D721Med (cell line): ENCODE measurements at regions not wholly inside any gene's neighbourhood (a gene's known extent, or its start where the extent isn't known, plus 50 kb on each side); places are given as distances from the start of the nearest gene placed in this dataset.
"Not testable (repeated sequence)": the region's sequence is repeated elsewhere in the genome, so short reads cannot be mapped to it uniquely, and the experiment has no call there.

Experiments
- DNase-seq: peaks from one replicate; pipeline ENCODE4 v3.0.0; 2011; ENCODE audit warnings: low spot score; ENCODE audit not compliant: insufficient read length
- FAIRE-seq: peaks from 2 replicates; lab custom pipeline; 2011; peaks lifted over from hg19 to GRCh38; lab: Jason Lieb, UNC
- TF ChIP-seq, protein P1 (sequence below): IDR thresholded peaks from 2 replicates; pipeline ENCODE4 v1.5.1; 2012; ENCODE audit warnings: mild to moderate bottlenecking, control low read depth; ENCODE audit not compliant: insufficient read depth; ENCODE audit errors: missing control alignments

DNA sequence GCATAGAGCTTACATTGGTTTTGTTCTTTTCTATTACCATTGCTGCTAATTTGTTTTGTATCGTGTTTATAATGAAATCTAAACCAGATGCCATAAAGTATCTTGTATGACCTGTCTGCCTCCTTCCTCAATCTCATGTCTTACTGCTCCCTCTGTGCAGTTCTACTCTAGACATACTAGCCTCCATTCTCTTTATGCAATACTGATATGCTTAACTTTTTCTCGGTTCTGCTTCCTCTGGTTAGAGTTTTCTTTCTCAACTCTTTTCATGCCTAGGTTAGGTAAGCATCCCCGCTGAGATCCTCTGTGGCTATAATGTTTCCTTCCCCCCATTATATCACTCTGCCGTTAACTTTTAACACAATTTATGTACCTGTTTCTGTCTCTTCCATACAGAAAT, 852.3 kb downstream of the TRHDE start:
- no peak for DNase-seq
- TF ChIP-seq, protein P1, sequence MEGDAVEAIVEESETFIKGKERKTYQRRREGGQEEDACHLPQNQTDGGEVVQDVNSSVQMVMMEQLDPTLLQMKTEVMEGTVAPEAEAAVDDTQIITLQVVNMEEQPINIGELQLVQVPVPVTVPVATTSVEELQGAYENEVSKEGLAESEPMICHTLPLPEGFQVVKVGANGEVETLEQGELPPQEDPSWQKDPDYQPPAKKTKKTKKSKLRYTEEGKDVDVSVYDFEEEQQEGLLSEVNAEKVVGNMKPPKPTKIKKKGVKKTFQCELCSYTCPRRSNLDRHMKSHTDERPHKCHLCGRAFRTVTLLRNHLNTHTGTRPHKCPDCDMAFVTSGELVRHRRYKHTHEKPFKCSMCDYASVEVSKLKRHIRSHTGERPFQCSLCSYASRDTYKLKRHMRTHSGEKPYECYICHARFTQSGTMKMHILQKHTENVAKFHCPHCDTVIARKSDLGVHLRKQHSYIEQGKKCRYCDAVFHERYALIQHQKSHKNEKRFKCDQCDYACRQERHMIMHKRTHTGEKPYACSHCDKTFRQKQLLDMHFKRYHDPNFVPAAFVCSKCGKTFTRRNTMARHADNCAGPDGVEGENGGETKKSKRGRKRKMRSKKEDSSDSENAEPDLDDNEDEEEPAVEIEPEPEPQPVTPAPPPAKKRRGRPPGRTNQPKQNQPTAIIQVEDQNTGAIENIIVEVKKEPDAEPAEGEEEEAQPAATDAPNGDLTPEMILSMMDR, result no peak
- FAIRE-seq, result peak; percentile 21

GRCh38 chr12:73125148-73125547, 853.0 kb downstream of the TRHDE start:
- FAIRE-seq (no peak), DNase-seq (no peak)
- TF ChIP-seq, protein P1, result no peak

DNA sequence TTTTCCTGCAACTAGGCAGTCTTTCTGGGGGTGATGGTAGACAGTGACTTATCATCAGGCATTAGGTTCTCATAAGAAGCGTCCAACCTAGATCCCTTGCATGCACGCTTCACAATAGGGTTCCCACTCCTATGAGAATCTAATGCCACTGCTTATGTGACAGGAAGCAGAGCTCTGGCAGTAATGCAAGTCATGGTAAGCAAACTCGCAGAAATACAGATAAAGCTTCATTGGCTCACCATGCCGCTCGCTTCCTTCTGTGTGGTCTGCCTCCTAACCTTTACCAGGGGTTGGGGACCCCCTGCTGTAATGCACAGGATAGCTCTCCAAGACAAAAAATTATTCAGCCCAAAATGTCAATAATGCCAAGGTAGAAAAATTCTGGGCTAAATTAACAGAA, 864.2 kb downstream of the TRHDE start:
- FAIRE-seq (no peak), DNase-seq (no peak)
- TF ChIP-seq, protein P1, result no peak

DNA sequence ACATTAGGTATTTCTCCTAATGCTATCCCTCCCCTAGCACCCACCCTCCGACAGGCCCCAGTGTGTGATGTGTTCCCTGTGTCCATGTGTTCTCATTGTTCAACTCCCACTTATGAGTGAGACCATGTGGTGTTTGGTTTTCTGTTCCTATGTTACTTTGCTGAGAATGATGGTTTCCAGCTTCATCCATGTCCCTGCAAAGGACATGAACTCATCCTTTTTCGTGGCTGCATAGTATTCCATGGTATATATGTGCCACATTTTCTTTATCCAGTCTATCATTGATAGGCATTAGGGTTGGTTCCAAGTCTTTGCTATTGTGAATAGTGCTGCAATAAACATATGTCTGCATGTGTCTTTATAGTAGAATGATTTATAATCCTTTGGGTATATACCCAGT, 867.5 kb downstream of the TRHDE start:
- DNase-seq, FAIRE-seq: not testable (repeated sequence)

DNA sequence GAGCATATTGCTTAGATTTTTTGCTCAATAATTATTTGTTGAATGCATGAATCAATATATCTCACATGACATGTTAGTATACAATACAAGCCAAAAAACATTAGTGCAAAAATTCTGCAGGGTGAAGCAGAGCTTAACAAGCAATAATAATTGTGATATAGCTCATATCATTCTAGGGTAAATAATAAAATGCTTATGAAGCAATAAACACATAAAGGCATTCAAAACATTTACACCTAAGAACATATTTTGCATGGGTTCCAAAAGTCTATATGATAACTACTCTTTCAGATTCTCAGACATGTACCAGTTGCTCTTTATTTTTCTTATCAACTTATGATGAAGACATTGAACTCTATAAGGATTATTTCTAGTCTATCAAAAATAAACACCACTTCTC, 886.2 kb downstream of the TRHDE start:
- DNase-seq, result no peak
- no peak for FAIRE-seq
- TF ChIP-seq, protein P1, result no peak

DNA sequence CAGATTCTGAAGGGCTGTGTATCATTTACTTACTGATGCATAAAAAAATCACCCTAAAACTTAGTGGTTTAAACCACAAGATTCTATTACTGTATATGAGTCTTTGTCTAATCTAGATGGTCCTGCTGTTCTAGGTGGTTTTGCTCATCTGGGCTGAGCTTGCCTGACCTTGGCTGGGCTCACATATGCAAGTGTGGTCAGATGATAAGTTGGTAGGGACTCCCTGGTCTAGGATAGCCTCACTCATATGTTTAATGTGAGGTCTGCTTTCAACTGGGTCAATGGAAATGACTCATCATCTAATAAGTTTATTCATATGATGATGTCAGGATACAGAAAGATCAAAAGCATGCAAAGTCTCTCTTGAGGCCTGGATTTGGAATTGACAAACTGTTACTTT, 887.8 kb downstream of the TRHDE start:
- TF ChIP-seq, protein P1, result no peak
- DNase-seq, result no peak
- FAIRE-seq, result no peak

- TF ChIP-seq, protein P1, result no peak
- no peak for DNase-seq
- FAIRE-seq, result no peak
Measured at GRCh38 chr12:73161970-73162369, 889.8 kb downstream of the TRHDE start.

GRCh38 chr12:73180734-73181133, 908.6 kb downstream of the TRHDE start:
- DNase-seq, result no peak
- TF ChIP-seq, protein P1, result no peak
- no peak for FAIRE-seq
